ENCODE measurements at regions not wholly inside any gene's neighbourhood (a gene's known extent, or its start where the extent isn't known, plus 50 kb on each side); places are given as distances from the start of the nearest gene placed in this dataset.

GRCh38 chr13:37482331-37482730 lies 116.2 kb downstream of the POSTN start:
- Histone ChIP-seq H3K27ac (ENCODE audit: low read length) (no peak overlapping the region), H3K27me3 (replicated peaks; ENCODE audit: insufficient read depth, low read length) (no peaks in the 10 kb centered on the region), H2AFZ (ENCODE audit: low read length) (no peak overlapping the region), H4K20me1 (ENCODE audit: insufficient read depth, low read length) (no peaks in the 10 kb centered on the region), H3K36me3 (replicated peaks; ENCODE audit: insufficient read depth, low read length) (no peaks in the 10 kb centered on the region), H3F3A (ENCODE audit: insufficient read depth, low read length) (no peaks in the 10 kb centered on the region), H3K9ac (ENCODE audit: low read length) (no peak overlapping the region), H3K9me3 (replicated peaks; ENCODE audit: insufficient read depth, low read length) (no peaks in the 10 kb centered on the region), H3K79me2 (ENCODE audit: low read length) (no peaks in the 10 kb centered on the region), H3K4me3 (ENCODE audit: low read length) (no peak overlapping the region), H3K4me2 (ENCODE audit: low read depth, low read length) (no peak overlapping the region), H3K4me1 (ENCODE audit: low read length) (no peaks in the 10 kb centered on the region), H3K9me2 (replicated peaks; ENCODE audit: insufficient read depth, low read length) (no peaks in the 10 kb centered on the region)
- TF ChIP-seq EZH2phosphoT487 (IDR thresholded peaks at IDR 0.05; ENCODE audit: low read length) (no peak), EZH2 (optimal IDR thresholded peaks at IDR 0.05; ENCODE audit: low read depth, low read length) (no peak), CTCF (IDR thresholded peaks at IDR 0.05; ENCODE audit: low read length) (no peak)
- no peak for DNase-seq

- DNase-seq, result no peak
- Histone ChIP-seq H3K9ac (ENCODE audit: low read length) (no peak overlapping the region), H3K4me3 (ENCODE audit: low read length) (no peak overlapping the region), H3K27me3 (replicated peaks; ENCODE audit: insufficient read depth, low read length) (no peaks in the 10 kb centered on the region), H3K79me2 (ENCODE audit: low read length) (no peaks in the 10 kb centered on the region), H3K9me2 (replicated peaks; ENCODE audit: insufficient read depth, low read length) (no peaks in the 10 kb centered on the region), H4K20me1 (ENCODE audit: insufficient read depth, low read length) (no peaks in the 10 kb centered on the region), H3K36me3 (replicated peaks; ENCODE audit: insufficient read depth, low read length) (no peaks in the 10 kb centered on the region), H3K9me3 (replicated peaks; ENCODE audit: insufficient read depth, low read length) (no peaks in the 10 kb centered on the region), H2AFZ (ENCODE audit: low read length) (no peak overlapping the region), H3K4me1 (ENCODE audit: low read length) (no peaks in the 10 kb centered on the region), H3K27ac (ENCODE audit: low read length) (no peak overlapping the region), H3K4me2 (ENCODE audit: low read depth, low read length) (no peak overlapping the region), H3F3A (ENCODE audit: insufficient read depth, low read length) (no peaks in the 10 kb centered on the region)
- TF ChIP-seq EZH2phosphoT487 (IDR thresholded peaks at IDR 0.05; ENCODE audit: low read length), result no peak
- no peak for TF ChIP-seq EZH2 (optimal IDR thresholded peaks at IDR 0.05; ENCODE audit: low read depth, low read length)
- TF ChIP-seq CTCF (IDR thresholded peaks at IDR 0.05; ENCODE audit: low read length), result no peak
Observed at GRCh38 chr13:37481885-37482227, 116.7 kb downstream of the POSTN start.

GRCh38 chr13:37481011-37481884 lies 117.3 kb downstream of the POSTN start:
- DNase-seq, result no peak
- no peak for TF ChIP-seq EZH2phosphoT487 (IDR thresholded peaks at IDR 0.05; ENCODE audit: low read length)
- TF ChIP-seq EZH2 (optimal IDR thresholded peaks at IDR 0.05; ENCODE audit: low read depth, low read length), result no peak
- TF ChIP-seq CTCF (IDR thresholded peaks at IDR 0.05; ENCODE audit: low read length), result no peak
- Histone ChIP-seq H3K9ac (ENCODE audit: low read length) (no peak overlapping the region), H2AFZ (ENCODE audit: low read length) (no peak overlapping the region), H3K27me3 (replicated peaks; ENCODE audit: insufficient read depth, low read length) (no peaks in the 10 kb centered on the region), H3K4me1 (ENCODE audit: low read length) (no peaks in the 10 kb centered on the region), H3K4me2 (ENCODE audit: low read depth, low read length) (no peak overlapping the region), H3K27ac (ENCODE audit: low read length) (no peak overlapping the region), H3K36me3 (replicated peaks; ENCODE audit: insufficient read depth, low read length) (no peaks in the 10 kb centered on the region), H3K79me2 (ENCODE audit: low read length) (no peaks in the 10 kb centered on the region), H3K9me2 (replicated peaks; ENCODE audit: insufficient read depth, low read length) (no peaks in the 10 kb centered on the region), H3K4me3 (ENCODE audit: low read length) (no peak overlapping the region), H3F3A (ENCODE audit: insufficient read depth, low read length) (no peaks in the 10 kb centered on the region), H4K20me1 (ENCODE audit: insufficient read depth, low read length) (no peaks in the 10 kb centered on the region), H3K9me3 (replicated peaks; ENCODE audit: insufficient read depth, low read length) (no peaks in the 10 kb centered on the region)
